Testis (tissue), 2 donors: ENCODE measurements at regions not wholly inside any gene's neighbourhood (a gene's known extent, or its start where the extent isn't known, plus 50 kb on each side); places are given as distances from the start of the nearest gene placed in this dataset.

Experiments used
- DNase-seq: peaks from one replicate; pipeline ENCODE4 v3.0.0-alpha.2; 2019
- H3K27ac ChIP-seq, 2 donors: fragments of 200-600 bp; sonication (generic); one replicate each; pipeline ENCODE4 v1.5.1; 2019
- H3K27me3 ChIP-seq: fragments of 200-600 bp; sonication (generic); one replicate; pipeline ENCODE4 v1.5.1; 2019
- H3K36me3 ChIP-seq: fragments of 200-600 bp; sonication (generic); one replicate; pipeline ENCODE4 v1.5.1; 2017; ENCODE audit warnings: low read depth; ENCODE audit errors: missing control alignments
- H3K4me1 ChIP-seq: fragments of 200-600 bp; sonication (generic); one replicate; pipeline ENCODE4 v1.5.1; 2019
- H3K4me3 ChIP-seq, 2 donors: fragments of 200-600 bp; sonication (generic); one replicate each; pipeline ENCODE4 v1.5.1; 2017 to 2019
- H3K9me3 ChIP-seq: fragments of 200-600 bp; sonication (generic); one replicate; pipeline ENCODE4 v1.5.1; 2017
- POLR2A ChIP-seq: fragments of 450-650 bp; IDR thresholded peaks from one replicate; pipeline ENCODE4 v1.6.1; 2017; ENCODE audit warnings: antibody characterized with exemption, mild to moderate bottlenecking, moderate library complexity
- WGBS, 2 donors: methylation state at CpG; one replicate each; pipeline ENCODE4 v1.1.5; 2018; 5-methylcytosine and 5-hydroxymethylcytosine counted together
- intact Hi-C: fragments of 100-400 bp; cut with DNase I; formaldehyde crosslinking; loops from one replicate; pipeline ENCODE4 v1.15.1; 2023; ENCODE audit warnings: low total_unique reads
- TF ChIP-seq, protein P1 (sequence below), 3 experiments: fragments of 450-650 bp in 2 of 3; fragments of 200-600 bp in 1 of 3; sonication (generic) in 1 of 3; IDR thresholded peaks; one replicate each; pipeline ENCODE4 v1.5.1; 2016 to 2019; ENCODE audit warnings: antibody characterized with exemption in 3 of 3, mild to moderate bottlenecking in 2 of 3, moderate library complexity in 1 of 3

DNA sequence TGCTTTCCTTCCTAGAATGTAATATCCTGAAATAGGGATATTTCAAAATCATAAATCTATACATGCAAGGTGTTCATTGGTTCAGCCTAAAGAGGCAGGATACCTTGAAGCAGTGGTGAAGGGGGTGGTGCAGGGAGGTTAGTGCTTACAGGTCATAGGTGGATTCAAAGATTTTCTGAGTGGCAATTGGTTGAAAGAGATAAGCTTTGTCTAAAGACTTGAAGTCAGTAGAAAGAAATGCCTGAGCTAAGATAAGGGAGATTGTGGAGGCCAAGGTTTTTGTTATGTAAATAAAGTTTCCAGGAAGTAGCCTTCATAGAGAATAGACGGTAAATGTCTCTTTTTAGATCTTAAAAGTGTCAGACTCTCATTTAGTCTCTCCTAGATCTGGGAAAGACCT is 741.2 kb upstream of the ZWINT start:
- intact Hi-C loops, result no loop called here
- Histone ChIP-seq H3K27ac (no peak overlapping the region), H3K4me1 (no peaks in the 10 kb centered on the region), H3K4me3 (no peak overlapping the region), H3K36me3 (no peaks in the 10 kb centered on the region), H3K27me3 (no peaks in the 10 kb centered on the region), H3K9me3 (no peaks in the 10 kb centered on the region)
- TF ChIP-seq, protein P1, sequence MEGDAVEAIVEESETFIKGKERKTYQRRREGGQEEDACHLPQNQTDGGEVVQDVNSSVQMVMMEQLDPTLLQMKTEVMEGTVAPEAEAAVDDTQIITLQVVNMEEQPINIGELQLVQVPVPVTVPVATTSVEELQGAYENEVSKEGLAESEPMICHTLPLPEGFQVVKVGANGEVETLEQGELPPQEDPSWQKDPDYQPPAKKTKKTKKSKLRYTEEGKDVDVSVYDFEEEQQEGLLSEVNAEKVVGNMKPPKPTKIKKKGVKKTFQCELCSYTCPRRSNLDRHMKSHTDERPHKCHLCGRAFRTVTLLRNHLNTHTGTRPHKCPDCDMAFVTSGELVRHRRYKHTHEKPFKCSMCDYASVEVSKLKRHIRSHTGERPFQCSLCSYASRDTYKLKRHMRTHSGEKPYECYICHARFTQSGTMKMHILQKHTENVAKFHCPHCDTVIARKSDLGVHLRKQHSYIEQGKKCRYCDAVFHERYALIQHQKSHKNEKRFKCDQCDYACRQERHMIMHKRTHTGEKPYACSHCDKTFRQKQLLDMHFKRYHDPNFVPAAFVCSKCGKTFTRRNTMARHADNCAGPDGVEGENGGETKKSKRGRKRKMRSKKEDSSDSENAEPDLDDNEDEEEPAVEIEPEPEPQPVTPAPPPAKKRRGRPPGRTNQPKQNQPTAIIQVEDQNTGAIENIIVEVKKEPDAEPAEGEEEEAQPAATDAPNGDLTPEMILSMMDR (IDR thresholded peaks at IDR 0.05), result no peak
- no peak for TF ChIP-seq POLR2A
- no peak for DNase-seq
- 35 to 53% methylated on average over 1 of the region's 1 CpG for WGBS, 2 donors

DNA sequence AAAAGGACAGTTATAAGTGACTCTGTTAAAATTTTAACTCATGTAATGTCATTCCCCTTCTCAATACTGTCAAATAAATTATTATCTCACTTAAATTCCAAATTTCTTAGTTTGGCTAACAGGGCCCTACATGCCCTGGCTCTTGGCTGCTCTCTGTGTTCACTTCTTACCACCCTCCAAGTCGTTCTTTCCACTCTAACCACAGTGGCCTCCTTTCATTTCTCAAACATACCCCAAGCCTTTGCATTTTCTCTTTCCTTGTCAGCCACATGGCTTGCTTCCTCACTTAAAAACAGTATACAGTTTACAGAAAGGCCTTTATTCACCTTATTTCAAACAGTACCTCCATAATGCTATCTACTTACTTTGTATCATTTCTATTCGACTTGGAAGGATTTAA is 737.1 kb upstream of the ZWINT start:
- Histone ChIP-seq H3K36me3 (no peaks in the 10 kb centered on the region), H3K4me3 (no peak overlapping the region), H3K27ac (no peak overlapping the region), H3K9me3 (no peaks in the 10 kb centered on the region), H3K27me3 (no peaks in the 10 kb centered on the region), H3K4me1 (no peaks in the 10 kb centered on the region)
- TF ChIP-seq, protein P1 (IDR thresholded peaks at IDR 0.05), result no peak
- no peak for TF ChIP-seq POLR2A
- no peak for DNase-seq
- intact Hi-C loops, result no loop called here
- 50 to 64% methylated on average over 2 of the region's 2 CpGs for WGBS, 2 donors

DNA sequence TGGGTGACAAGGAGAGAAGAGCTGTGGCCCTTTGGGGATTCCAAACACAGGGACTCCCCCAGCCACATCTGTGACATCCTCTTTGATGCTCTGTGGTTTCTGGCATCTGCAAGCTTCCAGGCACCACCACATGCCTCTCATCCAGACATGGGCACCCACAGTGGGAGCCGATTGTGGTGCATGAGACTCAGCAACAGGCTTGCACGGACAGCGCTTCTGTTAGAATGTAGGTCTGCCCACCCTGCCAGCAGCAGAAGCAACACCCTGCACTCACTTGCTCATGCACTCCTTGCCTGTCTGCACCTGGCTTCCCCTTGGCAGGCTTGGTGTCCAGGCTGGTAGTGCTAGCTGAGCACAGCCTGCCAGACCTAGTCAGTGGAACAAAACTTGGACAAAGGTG is 735.0 kb upstream of the ZWINT start:
- Histone ChIP-seq H3K27me3 (no peaks in the 10 kb centered on the region), H3K27ac (no peak overlapping the region), H3K4me3 (no peak overlapping the region), H3K9me3 (no peaks in the 10 kb centered on the region), H3K4me1 (no peaks in the 10 kb centered on the region), H3K36me3 (no peaks in the 10 kb centered on the region)
- DNase-seq, result no peak
- intact Hi-C loops, result no loop called here
- TF ChIP-seq, protein P1 (IDR thresholded peaks at IDR 0.05), result no peak
- TF ChIP-seq POLR2A, result no peak
- 90 to 92% methylated on average over 2 to 3 of the region's 3 CpGs for WGBS, 2 donors

DNA sequence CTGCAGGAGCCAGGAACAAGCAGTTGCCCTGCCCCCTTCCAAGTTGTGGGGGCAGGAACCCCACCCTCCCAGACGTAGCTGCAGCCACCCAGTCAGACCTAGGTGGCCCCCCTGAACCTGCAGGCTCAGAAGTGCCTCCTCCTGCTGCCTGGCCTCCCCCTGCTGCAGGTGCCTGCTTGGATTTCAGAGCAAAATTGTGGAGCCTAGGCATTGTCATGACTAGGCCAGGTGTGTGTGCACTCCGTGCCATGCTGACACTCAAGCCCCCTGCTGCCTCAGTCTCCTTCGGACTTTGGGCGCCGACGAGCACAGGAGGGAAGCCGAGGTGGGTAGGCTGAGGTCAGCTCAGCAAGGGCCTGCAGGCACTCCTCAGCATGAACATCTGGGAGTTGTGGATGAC is 733.9 kb upstream of the ZWINT start:
- no peak overlapping the region for H3K4me3 ChIP-seq
- intact Hi-C loops, result no loop called here
- no peaks in the 10 kb centered on the region for H3K9me3 ChIP-seq
- no peaks in the 10 kb centered on the region for H3K36me3 ChIP-seq
- WGBS, 2 donors, result 91% methylated on average over 7 of the region's 7 CpGs; no CpG with 5 or more reads in 1 of the 2 donors
- H3K4me1 ChIP-seq, result no peaks in the 10 kb centered on the region
- no peak overlapping the region for H3K27ac ChIP-seq
- H3K27me3 ChIP-seq, result no peaks in the 10 kb centered on the region
- no peak for TF ChIP-seq POLR2A
- TF ChIP-seq, protein P1 (IDR thresholded peaks at IDR 0.05), result no peak
- DNase-seq, result no peak

DNA sequence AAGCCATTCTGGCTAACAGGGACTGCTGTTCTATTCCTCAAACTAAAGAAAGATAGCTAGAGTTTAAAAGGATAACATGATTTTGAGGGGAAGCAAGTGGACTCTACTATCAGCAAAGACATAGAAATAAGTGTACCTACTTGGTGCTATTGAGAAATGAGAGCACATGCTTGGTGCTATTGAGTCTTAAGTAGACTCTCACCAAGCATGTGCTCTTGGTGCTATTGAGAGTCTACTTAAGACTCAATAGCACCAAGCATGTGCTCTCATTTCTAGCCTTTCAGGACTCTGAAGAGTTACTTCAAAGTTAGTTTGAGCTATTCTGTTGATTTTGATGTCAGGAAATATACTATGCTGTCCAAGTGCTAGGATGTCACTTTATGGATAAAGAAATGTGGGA is 733.0 kb upstream of the ZWINT start:
- Histone ChIP-seq H3K27me3 (no peaks in the 10 kb centered on the region), H3K4me3 (no peak overlapping the region), H3K4me1 (no peaks in the 10 kb centered on the region), H3K9me3 (no peaks in the 10 kb centered on the region), H3K36me3 (no peaks in the 10 kb centered on the region), H3K27ac (no peak overlapping the region)
- intact Hi-C loops, result no loop called here
- no peak for TF ChIP-seq POLR2A
- TF ChIP-seq, protein P1 (IDR thresholded peaks at IDR 0.05), result no peak
- DNase-seq, result no peak
